HG03196 (cell line): ENCODE measurements at regions not wholly inside any gene's neighbourhood (a gene's known extent, or its start where the extent isn't known, plus 50 kb on each side); places are given as distances from the start of the nearest gene placed in this dataset.
"Not testable (repeated sequence)": the region's sequence is repeated elsewhere in the genome, so short reads cannot be mapped to it uniquely, and the experiment has no call there.

Experiments used
- ATAC-seq: cut with Tn5 transposase; IDR thresholded peaks from one replicate; pipeline ENCODE4 v1.9.1; 2021; ENCODE audit not compliant: unreplicated experiment

DNA sequence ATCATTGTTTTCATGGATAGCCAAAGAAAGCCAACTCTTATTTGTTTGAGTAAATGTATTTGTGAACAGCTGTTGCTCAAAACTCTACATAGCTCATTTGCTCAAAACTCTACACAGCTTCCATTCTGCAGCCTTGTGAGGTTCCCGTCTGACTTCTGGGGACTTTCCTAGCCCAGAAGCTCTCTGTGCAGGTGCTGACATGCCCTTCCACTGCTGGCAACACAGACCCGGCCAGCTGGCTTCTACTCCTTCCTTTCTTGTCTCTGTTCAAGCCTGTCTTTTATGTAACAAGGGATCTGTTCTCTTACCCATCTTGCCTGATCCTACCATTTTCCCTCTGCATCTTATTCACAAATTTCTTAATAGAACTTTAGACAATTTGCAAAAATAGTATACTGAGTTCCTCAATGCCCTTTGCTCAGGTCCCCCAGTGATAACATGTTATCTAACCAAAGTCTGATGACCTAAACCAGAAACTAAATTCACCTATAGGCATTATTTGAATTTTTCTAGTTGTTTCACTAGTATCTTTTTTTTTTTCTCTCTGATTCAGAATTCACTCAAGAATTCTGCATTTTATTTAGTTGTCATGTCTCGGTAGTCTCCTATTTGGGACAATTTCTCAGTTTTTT is 556.5 kb upstream of the SEMA6A start:
- ATAC-seq: peak; percentile 93

DNA sequence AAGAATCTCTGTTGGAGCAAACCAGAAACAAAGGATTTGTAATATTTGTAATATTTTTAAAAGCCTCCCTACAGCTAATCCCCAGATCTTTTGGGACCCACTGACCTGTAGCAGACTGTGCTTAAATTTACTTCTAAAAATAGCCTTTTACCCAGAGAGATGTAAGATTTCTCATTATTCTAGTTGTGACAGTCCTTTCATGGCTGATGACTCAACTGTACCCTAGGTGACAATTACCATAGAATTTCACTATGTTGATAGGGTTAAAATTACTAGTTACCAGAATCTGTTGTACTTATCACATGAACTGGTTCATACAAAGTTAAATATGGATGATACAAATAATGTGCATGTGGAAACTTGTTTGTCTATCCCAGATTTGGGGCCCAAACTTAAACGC is 543.9 kb upstream of the SEMA6A start:
- no peak for ATAC-seq

DNA sequence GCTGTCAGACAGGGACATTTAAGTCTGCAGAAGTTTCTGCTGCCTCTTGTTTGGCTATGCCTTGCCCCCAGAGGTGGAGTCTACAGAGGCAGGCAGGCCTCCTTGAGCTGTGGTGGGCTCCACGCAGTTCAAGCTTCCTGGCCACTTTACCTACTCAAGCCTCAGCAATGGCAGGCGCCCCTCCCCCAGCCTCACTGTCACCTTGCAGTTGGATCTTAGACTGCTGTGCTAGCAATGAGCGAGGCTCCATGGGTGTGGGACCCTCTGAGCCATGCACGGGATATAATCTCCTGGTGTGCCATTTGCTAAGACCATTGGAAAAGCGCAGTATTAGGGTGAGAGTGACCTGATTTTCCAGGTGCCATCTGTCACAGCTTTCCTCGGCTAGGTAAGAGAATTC is 542.7 kb upstream of the SEMA6A start:
- ATAC-seq: not testable (repeated sequence)

DNA sequence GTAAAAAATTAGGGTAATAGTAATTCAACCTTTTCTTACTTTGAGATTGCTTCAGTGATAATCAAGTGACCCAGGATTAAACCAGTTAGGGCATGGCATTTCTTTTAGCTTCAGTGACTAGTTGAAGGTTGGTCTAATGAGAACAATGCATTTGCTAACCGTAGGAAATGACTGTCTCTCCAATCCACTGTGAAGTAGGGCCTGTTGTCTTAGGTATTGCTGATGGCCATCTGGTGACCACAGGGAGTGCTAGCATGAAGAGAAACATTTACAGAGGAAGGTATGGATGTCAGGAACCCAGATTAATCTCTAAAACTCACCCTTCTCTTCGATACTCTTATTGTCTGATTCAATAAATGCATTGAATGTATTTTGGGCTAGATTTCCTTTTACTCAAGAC is 535.9 kb upstream of the SEMA6A start:
- ATAC-seq: no peak

DNA sequence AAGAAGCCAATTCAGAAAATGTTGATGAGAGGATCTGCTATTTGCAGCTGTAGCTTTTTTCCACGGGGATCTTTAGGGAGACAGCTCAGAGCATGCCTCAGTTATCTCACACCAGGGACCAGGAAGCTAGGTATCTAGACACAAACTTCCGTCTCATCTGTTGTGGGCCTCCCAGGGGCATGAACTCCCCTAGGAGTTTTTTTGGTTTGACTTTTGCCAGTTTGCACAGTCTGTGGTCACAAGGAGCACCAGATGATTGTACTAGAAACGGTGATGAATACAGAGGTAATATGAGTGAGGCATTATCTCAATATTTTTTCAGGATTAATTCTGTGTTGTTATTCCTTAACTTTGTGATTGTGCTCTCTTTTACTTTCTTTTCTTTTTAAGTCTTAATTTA is 533.2 kb upstream of the SEMA6A start:
- peak; percentile 77 for ATAC-seq

DNA sequence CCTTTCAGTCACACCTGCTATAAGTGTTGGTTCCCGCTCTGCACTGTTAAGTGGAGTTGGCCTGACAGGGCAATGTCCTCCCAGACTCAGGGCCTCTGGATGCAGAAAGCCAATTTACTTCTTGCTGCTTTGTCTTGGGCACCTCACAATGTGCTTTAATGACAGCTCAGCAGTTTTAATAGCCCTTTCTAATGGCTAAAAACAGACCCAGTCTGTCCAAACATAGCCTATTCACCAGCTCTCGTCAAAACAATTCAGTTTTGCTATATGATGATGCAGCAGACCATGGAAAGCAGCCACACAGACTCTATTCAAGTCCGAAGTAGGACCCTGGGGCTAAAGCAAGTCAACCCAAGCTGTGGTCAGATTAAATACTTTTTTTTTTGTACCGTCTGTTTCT is 529.1 kb upstream of the SEMA6A start:
- ATAC-seq: no peak

DNA sequence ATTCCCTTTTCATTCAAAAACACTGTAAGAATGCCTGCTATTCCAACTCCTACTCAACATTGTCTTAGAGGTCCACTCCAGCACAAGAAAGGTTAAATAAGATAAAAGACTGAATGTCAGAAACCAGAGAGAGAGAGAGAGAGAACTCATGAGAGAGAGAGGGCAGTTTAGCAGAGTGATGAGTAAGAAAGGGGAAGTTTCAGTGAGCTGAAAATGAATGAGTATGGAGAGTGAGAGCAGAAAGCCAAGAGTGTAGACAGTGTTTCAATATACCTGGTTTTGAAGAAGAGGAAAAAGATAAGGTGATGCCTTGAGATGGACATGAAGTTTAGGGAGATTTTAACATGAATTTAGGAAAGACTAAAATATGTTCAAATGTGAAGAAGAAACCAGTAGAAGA is 528.0 kb upstream of the SEMA6A start:
- ATAC-seq: no peak

DNA sequence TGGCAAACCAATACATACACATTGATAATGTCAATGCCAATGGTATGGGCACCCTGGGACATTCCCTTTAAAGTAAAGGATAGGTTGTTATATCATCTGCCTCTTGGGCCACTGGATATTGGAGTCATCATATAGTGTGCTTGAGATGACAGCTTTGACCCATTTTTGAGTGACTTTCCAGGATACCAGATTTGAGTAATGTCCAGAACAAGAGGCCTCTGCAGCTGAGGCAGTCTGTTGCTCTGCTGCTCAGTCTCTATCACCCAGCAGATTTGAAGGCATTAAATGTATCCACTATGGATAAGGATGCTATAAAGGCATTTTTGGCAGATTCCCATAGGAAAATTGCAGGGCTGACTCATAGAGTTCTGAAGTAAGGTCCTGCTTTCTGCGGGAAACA is 525.6 kb upstream of the SEMA6A start:
- no peak for ATAC-seq

DNA sequence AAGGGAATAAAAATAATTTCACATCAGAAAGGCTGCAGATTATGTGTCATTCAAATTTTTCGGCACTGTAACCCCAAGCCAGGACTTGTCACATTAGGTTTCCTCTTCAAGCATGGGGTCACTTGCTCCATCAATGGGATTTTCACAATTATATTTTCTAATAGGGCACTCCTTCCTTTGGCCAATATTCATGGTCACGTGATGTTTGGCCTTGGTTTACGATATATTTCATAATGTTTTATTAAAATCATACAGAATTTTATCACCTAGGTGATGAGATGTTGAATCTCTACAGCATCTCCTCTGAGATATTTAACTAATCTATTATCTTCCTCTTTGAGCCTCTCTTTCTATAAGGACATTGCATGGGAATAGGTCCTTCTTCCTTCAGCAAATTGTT is 523.5 kb upstream of the SEMA6A start:
- no peak for ATAC-seq

DNA sequence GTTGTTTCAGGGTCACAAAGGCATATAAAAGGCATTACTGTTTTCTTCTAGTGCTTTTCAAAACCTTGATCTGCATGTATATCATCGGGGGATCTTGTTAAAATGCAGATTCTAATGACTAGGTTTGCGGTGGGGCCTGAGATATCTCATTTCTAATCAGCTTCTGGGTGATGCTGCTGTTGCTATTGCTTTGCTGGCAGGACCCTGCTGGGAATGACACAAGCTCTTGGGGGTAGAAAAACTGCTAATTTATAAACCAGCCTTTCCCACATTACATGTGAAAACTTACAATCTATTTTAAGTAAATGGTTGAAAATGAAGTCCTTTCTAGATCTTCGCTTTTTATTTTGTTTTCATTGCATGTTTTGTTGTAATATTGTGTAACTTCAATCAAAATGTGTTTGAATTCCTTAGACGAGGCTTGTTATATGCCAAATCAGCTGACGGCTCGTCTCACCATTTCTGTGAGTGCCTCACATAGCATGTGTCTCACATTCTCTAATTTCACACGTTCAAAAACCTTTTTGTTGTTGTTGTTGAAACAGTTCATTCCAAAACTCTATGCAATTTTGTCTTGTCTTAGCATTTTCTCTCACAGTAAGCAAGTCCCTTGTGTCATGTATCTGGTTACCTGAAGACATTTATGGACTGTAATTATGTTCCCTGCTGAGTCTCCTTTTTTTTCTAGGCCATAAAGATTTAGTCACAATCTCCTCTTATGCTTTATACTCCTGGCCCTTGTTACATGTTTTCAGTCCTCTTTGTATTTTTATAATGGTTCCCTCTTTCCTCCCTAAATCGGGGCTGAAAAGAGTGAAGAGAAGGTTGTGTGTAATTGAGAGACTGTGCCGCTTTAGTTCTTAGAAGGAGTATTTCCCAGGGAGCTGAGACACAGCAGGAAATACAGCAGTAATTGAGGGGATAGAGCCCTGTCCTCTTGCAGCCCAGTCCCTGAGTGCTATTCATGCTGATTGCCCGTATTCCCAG is 521.0 kb upstream of the SEMA6A start:
- no peak for ATAC-seq

DNA sequence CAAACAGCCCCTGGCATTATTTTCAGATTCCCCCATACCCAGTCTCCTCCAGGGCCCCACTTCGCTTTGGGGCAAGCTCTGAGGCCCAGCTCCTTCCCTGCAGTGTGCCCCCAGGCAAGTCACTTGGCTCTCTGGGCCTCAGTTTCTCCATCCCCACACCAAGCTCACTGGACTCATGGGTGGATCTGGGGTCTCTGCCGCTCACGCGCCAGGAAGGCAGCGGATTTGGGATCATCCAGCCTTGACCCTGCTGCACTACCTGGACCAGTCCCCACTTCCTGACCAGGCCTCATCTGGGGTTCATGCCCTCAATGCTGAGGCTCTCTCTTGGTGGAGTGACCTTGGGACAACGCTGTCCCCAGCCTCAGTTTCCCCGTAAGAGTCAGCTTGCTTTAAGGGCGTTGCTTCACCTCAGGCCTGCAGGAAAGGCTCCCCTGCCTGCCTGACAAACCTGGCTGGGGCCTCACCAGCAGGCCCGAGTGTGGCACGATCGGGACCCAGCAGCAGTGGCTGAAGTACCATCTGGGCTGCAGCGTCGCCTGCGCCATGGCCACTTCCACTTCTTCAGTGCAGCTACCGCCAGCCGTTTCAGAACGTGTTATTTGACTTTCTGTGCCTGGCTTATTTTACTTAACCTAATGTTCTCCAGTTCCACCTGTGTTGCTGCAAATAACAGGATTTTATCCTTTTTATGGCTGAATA is 519.6 kb upstream of the SEMA6A start:
- no peak for ATAC-seq

DNA sequence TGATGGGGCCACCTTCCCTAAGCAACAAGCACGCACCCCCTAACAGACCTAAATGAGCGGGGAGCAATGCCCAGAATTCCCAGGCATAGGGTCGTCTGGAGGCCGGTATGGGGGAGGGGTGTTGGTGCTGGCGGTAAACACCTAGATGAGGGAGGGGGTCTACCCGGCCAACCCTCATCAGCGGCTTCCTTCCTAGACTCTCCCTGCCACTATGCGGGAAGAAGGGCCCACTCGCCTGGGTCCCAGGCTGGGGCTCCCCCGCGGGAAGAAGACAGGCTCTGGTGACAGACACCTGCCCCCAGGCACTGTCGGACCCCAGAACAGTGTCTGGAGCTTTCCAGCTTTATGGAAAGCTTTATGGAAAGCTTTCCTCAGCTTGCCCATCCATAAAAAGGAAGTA is 519.0 kb upstream of the SEMA6A start:
- ATAC-seq: no peak

DNA sequence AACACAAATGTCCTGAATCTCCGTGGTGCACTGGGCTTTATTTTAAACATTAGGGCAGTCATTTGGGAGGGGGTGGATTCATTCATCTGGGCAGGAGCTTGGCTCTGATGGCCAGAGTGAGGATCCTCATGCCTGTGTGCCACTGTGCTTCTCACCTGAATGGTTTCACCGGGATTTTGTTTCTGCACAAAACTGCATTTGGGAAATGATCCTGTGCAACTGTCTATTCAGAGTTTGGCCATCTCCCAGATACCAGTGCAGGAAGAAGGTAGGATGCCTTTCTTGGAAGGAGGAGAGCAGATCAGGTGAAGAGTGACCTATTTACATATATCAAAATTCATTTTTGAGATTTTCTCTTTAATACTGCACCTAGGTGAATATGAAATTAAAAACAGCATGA is 514.4 kb upstream of the SEMA6A start:
- ATAC-seq: no peak

DNA sequence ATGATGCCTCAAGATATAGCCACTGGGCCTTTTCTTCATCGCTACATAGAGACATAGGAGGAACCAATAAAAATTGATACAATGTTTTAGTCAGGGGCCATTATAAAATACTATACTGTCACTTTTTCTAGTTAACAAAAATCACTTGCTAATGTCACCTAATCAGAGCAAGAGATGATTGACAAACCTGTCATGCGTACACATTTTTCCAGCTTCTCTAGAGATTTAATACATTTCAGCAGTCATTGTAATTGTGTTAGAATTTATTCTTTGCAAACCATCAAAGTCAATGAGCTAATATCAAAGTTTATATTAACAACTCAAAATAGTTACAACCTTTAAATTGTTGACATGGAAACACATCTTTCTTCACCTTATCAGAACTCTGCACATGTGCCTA is 513.6 kb upstream of the SEMA6A start:
- ATAC-seq: no peak

DNA sequence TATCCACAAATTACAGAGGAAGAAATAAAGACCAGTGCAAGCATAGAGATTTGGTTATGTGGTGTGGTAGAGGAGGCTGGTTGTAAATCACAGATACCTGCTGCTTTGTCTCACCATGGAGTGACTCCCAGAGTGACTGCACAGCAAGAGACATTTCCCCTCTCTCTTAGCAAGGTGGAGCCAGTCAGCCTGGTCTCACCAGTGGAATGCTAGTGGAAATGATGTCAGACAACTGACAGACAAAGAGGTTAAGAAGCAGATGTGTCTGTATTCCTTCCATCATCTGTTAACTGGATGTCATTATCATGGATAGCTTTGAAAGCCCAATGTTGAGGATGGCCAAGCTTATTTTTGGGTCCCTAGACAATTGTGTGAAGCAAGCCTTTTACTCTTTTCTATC is 509.4 kb upstream of the SEMA6A start:
- ATAC-seq: no peak

DNA sequence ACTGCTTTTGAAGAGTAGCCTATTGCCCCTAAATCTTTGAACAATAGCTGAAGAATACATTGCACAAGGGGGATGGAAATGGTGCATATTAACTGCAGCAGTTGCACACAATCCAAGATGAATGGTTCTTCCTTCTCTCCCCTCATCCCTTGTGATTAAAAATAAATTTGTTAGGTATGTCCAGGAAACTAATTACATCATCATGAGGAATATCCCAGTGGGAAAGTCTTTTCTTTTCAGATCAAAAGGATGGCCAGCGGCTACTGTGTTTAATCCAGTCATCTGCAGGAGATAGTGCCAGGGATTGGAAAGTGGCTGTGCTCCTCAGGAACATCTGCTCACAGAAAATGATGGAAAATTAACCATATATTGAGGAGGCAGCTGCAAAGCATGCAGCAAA is 508.4 kb upstream of the SEMA6A start:
- ATAC-seq: no peak

DNA sequence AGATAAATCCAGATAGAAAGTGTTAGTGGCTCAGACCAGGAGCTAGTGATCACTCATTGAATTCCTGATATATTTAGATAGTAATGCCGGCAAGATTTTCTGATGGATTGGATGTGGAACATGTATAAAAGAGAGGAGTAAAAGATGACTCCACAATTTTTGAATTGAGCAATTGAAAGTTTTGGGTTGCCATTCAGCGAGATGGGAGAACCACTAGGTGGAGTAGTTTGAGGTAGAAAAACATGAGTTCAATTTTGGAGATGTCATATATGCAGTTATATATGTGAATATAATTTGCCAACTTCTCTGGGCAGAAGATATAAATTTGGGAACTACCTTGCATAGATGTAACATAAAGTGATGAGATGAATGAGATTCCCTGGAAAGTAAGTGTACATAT is 502.5 kb upstream of the SEMA6A start:
- ATAC-seq: no peak

DNA sequence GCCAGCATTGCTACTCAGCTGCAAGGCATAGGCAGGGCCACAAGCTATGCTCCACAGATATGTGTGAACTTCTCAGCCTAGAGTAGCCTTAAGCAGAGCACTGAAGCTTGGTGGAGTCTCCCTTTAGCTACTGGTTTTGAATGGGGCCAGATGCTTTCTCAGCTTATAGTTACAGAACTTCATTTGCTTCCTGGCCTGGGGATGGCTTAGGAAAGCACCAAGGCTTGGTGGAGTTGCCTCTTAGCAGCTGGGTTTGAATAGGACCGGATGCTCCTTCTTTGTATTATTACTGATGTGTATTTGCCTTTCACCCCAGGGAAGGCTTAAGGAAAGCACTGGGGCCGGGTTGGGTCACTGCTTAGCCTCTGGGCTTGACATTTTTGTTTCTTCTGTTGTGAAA is 497.8 kb upstream of the SEMA6A start:
- no peak for ATAC-seq

DNA sequence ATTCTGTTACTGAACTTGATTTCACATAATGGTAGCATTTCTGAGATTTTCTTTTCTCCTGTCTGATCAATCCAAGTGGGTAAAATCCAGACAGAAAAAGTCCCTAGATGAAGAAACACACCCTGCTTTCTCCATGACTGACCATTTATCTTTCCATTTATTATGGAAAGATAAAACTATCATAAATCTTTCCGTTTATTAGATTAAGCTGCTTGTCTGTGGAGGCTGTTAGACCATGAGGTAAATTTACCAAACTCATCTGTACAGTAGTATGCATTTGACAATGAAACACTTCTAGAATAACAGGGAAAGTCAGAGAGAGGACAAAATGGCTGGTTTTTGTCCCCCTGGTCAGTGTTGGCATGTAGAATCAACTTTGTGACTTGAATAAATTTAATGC is 491.2 kb upstream of the SEMA6A start:
- no peak for ATAC-seq

DNA sequence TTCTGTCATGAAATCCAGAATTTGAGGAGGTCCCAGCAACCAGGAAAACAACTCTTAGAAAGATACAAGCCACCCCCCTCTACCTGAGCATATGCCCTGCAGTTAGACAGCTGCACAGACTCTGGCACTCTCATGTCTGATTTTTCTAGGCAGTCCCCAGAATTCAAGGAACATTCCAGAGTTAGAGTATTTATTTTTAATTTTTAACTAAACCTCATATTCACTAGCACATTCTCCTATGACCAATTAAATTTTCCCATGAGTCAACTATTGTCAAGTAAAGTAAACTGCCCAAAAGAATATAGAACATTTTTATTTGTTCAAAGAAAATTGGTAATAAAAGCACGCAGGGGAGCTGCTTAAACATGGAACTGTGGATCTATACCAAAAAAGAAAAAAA is 490.5 kb upstream of the SEMA6A start:
- no peak for ATAC-seq

DNA sequence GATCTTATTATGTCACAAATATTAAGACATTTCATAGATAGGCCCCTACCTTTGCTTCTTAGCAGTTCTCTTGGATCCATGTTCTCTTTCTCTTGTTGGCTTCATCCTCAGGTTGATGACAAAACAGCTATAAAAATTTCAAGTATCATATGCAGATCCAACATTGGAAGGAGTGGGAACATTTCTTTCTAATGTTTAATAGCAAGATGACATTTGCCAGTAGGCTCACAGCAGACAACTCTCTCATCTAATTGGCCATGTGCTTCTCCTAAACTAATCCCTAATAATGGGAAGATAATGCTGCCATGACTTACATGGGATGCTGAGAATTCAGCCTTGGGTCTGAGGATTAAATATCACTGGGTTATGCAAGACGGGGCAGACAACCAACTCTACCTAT is 485.5 kb upstream of the SEMA6A start:
- ATAC-seq: no peak

DNA sequence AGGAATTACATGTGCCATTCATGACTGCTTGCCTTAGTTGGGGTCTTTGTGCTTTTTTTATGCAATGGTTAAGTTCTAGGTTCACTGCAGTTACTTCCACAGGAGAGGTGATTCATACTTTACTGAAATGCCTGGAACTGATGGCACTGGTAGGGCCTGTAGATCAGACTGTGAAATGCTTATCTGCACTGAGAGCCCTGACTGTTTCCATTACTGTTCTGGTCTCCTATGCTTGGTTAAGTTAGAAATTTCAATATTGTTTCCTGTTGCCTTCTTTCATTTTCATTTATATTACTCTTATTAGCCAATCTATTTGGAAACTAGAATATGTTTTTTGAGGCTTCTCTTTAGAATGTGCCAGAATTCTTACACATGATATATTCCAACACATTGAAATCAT is 484.1 kb upstream of the SEMA6A start:
- ATAC-seq: no peak
